WTC11 (cell line): ENCODE measurements at regions not wholly inside any gene's neighbourhood (a gene's known extent, or its start where the extent isn't known, plus 50 kb on each side); places are given as distances from the start of the nearest gene placed in this dataset.

Experiments
- CTCF ChIP-seq: fragments of 200-600 bp; IDR thresholded peaks from 2 replicates; pipeline ENCODE4 v1.8.0; 2022; ENCODE audit warnings: antibody characterized with exemption
- FOXK1 ChIP-seq: sonication (generic); formaldehyde crosslinking; IDR thresholded peaks from 2 replicates; pipeline ENCODE4 v1.8.0; 2022; ENCODE audit warnings: mild to moderate bottlenecking, moderate library complexity, missing genetic modification reagents
- IRF2 ChIP-seq: sonication (generic); formaldehyde crosslinking; IDR thresholded peaks from 2 replicates; pipeline ENCODE4 v1.8.0; 2022; ENCODE audit warnings: low read depth, missing genetic modification reagents, borderline replicate concordance
- USF2 ChIP-seq: sonication (generic); formaldehyde crosslinking; IDR thresholded peaks from 2 replicates; pipeline ENCODE4 v1.8.1; 2023; ENCODE audit warnings: mild to moderate bottlenecking, missing genetic modification reagents, moderate library complexity
- ZNF425 ChIP-seq: fragments of 250-450 bp; sonication (Bioruptor Pico); conservative IDR thresholded peaks from 2 replicates; pipeline ENCODE4 v1.9.0; 2021; ENCODE audit warnings: mild to moderate bottlenecking

DNA sequence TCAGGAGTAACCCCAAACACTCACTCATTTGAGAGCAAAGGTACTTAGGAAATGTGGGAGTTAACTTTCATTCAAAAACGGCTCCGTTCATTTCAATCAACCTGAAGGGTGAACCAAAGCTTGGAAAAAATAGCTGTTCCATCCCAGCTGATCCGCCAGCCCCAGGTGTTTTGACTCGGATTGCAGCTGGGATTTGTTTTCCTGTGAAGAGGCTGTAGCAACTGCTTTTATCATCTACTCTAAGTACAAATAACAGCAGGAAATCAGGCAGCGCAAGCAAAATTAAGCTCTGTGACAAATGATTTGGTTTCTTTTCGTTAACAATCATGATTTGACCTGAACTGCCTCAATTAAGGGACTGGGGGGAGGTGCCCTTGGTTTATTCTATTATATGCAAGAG lies 154.7 kb downstream of the BEND2 start:
- TF ChIP-seq CTCF (no peak), FOXK1 (no peak), ZNF425 (CRISPR knock-in tag) (no peak), USF2 (CRISPR knock-in tag) (no peak), IRF2 (CRISPR knock-in tag) (no peak)
